MM.1S (cell line): ENCODE measurements at regions not wholly inside any gene's neighbourhood (a gene's known extent, or its start where the extent isn't known, plus 50 kb on each side); places are given as distances from the start of the nearest gene placed in this dataset.

Experiments used
- DNase-seq: peaks from one replicate; pipeline ENCODE4 v3.0.0-alpha.2; 2015
- H2AFZ ChIP-seq: fragments of 300-600 bp; sonication (generic); 2 replicates; pipeline ENCODE4 v1.6.0; 2016; ENCODE audit warnings: antibody characterized with exemption, low read length
- H3F3A ChIP-seq: fragments of 300-600 bp; sonication (generic); 2 replicates; pipeline ENCODE4 v1.6.1; 2016; ENCODE audit warnings: mild to moderate bottlenecking, antibody characterized with exemption, low read length, moderate library complexity, mixed read lengths; ENCODE audit not compliant: insufficient read depth
- H3K27ac ChIP-seq: fragments of 300-600 bp; sonication (generic); 2 replicates; pipeline ENCODE4 v1.5.1; 2016; ENCODE audit warnings: mild to moderate bottlenecking, low read length
- H3K27me3 ChIP-seq: fragments of 300-600 bp; sonication (generic); replicated peaks from 2 replicates; pipeline ENCODE4 v1.6.0; 2016; ENCODE audit warnings: low read length; ENCODE audit not compliant: insufficient read depth
- H3K36me3 ChIP-seq: fragments of 300-600 bp; sonication (generic); replicated peaks from 2 replicates; pipeline ENCODE4 v1.6.1; 2016; ENCODE audit warnings: mild to moderate bottlenecking, low read length, mixed read lengths; ENCODE audit not compliant: insufficient read depth
- H3K4me1 ChIP-seq: fragments of 300-600 bp; sonication (generic); 2 replicates; pipeline ENCODE4 v1.6.1; 2016; ENCODE audit warnings: low read length, mixed read lengths
- H3K4me2 ChIP-seq: fragments of 300-600 bp; sonication (generic); 2 replicates; pipeline ENCODE4 v1.6.0; 2016; ENCODE audit warnings: low read depth, low read length
- H3K4me3 ChIP-seq: fragments of 300-600 bp; sonication (generic); 2 replicates; pipeline ENCODE4 v1.5.1; 2016; ENCODE audit warnings: low read length, mixed read lengths
- H3K79me2 ChIP-seq: fragments of 300-600 bp; sonication (generic); 2 replicates; pipeline ENCODE4 v1.6.1; 2016; ENCODE audit warnings: mixed run types, low read length, mixed read lengths
- H3K9ac ChIP-seq: fragments of 300-600 bp; sonication (generic); 2 replicates; pipeline ENCODE4 v1.6.1; 2016; ENCODE audit warnings: low read length, mixed read lengths
- H3K9me2 ChIP-seq: fragments of 300-600 bp; sonication (generic); replicated peaks from 2 replicates; pipeline ENCODE4 v1.6.1; 2016; ENCODE audit warnings: mild to moderate bottlenecking, low read length, mixed read lengths; ENCODE audit not compliant: insufficient read depth
- H3K9me3 ChIP-seq: fragments of 300-600 bp; sonication (generic); replicated peaks from 2 replicates; pipeline ENCODE4 v1.6.1; 2016; ENCODE audit warnings: mild to moderate bottlenecking, low read length, mixed read lengths; ENCODE audit not compliant: insufficient read depth
- H4K20me1 ChIP-seq: fragments of 300-600 bp; sonication (generic); 2 replicates; pipeline ENCODE4 v1.6.1; 2016; ENCODE audit warnings: mild to moderate bottlenecking, low read length, moderate library complexity, mixed read lengths; ENCODE audit not compliant: insufficient read depth
- CTCF ChIP-seq: fragments of 300-600 bp; sonication (generic); IDR thresholded peaks from 2 replicates; pipeline ENCODE4 v1.5.1; 2016; ENCODE audit warnings: antibody characterized with exemption, low read length, mixed read lengths
- EZH2 ChIP-seq: fragments of 300-600 bp; sonication (generic); optimal IDR thresholded peaks from 2 replicates; pipeline ENCODE3; 2017; ENCODE audit warnings: low read depth, mild to moderate bottlenecking, antibody characterized with exemption, low read length, mixed read lengths
- EZH2phosphoT487 ChIP-seq: fragments of 300-600 bp; sonication (generic); IDR thresholded peaks from 2 replicates; pipeline ENCODE4 v1.6.1; 2018; ENCODE audit warnings: antibody characterized with exemption, low read length

- Histone ChIP-seq H3K4me2 (no peak overlapping the region), H3K9me2 (no peaks in the 10 kb centered on the region), H3F3A (no peaks in the 10 kb centered on the region), H3K79me2 (no peaks in the 10 kb centered on the region), H3K4me3 (no peak overlapping the region), H3K4me1 (no peaks in the 10 kb centered on the region), H3K36me3 (no peaks in the 10 kb centered on the region), H3K27ac (no peak overlapping the region), H2AFZ (no peak overlapping the region), H3K9me3 (no peaks in the 10 kb centered on the region), H3K9ac (no peak overlapping the region), H3K27me3 (no peaks in the 10 kb centered on the region), H4K20me1 (no peaks in the 10 kb centered on the region)
- DNase-seq = no peak
- TF ChIP-seq CTCF = no peak
- TF ChIP-seq EZH2 = no peak
Observed at GRCh38 chr13:22121146-22121739, 450.4 kb downstream of the FGF9 start.

- Histone ChIP-seq H4K20me1 (no peaks in the 10 kb centered on the region), H3K4me2 (no peak overlapping the region), H3F3A (no peaks in the 10 kb centered on the region), H3K9me3 (no peaks in the 10 kb centered on the region), H3K4me1 (no peaks in the 10 kb centered on the region), H2AFZ (no peak overlapping the region), H3K27ac (no peak overlapping the region), H3K79me2 (no peaks in the 10 kb centered on the region), H3K9ac (no peak overlapping the region), H3K9me2 (no peaks in the 10 kb centered on the region), H3K4me3 (no peak overlapping the region), H3K27me3 (no peaks in the 10 kb centered on the region), H3K36me3 (no peaks in the 10 kb centered on the region)
- DNase-seq = no peak
- TF ChIP-seq CTCF (no peak), EZH2 (no peak), EZH2phosphoT487 (no peak)
Observed at GRCh38 chr13:22126433-22127021, 455.7 kb downstream of the FGF9 start.

- Histone ChIP-seq H3F3A (no peaks in the 10 kb centered on the region), H3K9me3 (no peaks in the 10 kb centered on the region), H3K36me3 (no peaks in the 10 kb centered on the region), H3K4me2 (no peak overlapping the region), H3K9me2 (no peaks in the 10 kb centered on the region), H3K9ac (no peak overlapping the region), H3K4me3 (no peak overlapping the region), H4K20me1 (no peaks in the 10 kb centered on the region), H2AFZ (no peak overlapping the region), H3K27me3 (no peaks in the 10 kb centered on the region), H3K27ac (no peak overlapping the region), H3K4me1 (no peaks in the 10 kb centered on the region), H3K79me2 (no peaks in the 10 kb centered on the region)
- TF ChIP-seq EZH2 (no peak), CTCF (no peak), EZH2phosphoT487 (no peak)
- DNase-seq = no peak
Observed at GRCh38 chr13:22127277-22128164, 456.6 kb downstream of the FGF9 start.
